GM21360 (cell line): ENCODE measurements at regions not wholly inside any gene's neighbourhood (a gene's known extent, or its start where the extent isn't known, plus 50 kb on each side); places are given as distances from the start of the nearest gene placed in this dataset.

Experiments used
- ATAC-seq: cut with Tn5 transposase; IDR thresholded peaks from one replicate; pipeline ENCODE4 v1.9.1; 2021; ENCODE audit warnings: mild to moderate bottlenecking, moderate library complexity; ENCODE audit not compliant: unreplicated experiment

GRCh38 chrX:107560041-107560440 is 68.3 kb upstream of the PRPS1 start:
- no peak for ATAC-seq

DNA sequence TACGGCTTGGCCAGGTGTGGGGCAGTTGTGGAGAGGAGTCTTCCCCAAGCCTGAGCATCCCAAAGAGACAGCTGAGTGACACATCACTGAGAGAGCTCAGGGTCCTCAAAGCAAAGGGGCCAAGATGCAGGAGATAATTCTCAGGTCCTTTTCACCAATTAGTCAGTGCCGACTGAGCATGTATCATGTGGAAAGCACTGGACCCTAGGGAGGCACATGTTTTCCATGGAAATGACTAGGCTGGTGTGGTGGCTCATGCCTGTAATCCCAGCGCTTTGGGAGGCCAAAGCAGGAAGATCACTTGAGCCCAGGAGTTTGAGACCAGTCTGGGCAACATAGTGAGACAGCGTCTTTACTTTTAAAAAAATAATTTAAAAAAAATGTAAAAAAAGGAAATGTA is 67.3 kb upstream of the PRPS1 start:
- no peak for ATAC-seq

DNA sequence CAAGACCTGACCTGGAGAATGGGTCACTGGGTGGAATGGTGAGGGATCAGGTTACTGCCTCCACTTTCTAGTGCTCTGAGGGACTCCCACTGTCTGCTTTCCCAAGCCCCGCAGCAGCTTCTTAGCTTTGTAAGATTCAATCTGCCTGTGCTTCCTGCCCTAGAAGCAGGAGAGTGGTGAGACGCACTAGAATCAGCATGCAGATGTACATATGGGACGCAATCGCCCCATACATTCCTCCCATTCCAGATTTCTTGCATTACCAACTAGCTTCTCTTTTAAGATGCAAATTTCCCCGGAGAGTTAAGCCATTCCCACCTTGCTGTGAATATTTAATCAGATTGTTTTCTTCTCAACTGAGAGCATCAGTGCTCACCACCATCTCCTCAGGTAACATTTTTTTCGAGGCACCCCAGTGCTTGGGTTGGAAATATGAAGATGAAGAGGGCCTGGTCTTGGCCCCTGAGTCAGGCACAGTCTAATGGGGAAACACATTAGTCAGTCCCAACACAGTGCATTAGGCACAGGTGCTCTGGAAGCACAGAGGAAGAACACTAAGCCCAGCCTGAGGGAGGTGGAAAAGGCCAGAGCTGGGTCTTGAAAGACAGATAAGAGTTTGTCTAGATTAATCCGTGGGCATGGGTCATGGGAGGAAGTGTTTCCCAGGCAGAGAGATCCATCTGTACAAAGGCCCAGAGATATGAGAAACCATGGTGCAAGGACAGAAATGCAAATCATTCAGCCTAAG is 66.7 kb upstream of the PRPS1 start:
- no peak for ATAC-seq

DNA sequence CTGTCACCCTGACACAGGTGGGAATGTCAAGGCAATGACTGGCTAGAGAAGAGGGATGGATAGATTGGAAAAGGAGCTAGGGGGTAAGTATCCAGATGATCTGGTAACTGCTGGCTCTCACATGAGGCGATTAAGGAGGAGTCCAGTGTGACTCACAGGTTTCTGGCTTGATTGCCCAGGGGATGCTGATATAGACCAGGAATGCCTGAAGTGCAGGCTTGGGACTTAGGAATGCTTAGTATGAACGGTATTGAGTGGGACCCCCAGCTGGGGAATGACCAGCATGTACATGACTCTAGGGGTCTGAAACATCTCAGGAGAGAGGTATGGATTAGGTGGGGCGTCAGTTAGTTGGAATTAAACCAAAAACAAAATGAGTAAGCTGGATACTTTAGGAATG is 65.8 kb upstream of the PRPS1 start:
- no peak for ATAC-seq

DNA sequence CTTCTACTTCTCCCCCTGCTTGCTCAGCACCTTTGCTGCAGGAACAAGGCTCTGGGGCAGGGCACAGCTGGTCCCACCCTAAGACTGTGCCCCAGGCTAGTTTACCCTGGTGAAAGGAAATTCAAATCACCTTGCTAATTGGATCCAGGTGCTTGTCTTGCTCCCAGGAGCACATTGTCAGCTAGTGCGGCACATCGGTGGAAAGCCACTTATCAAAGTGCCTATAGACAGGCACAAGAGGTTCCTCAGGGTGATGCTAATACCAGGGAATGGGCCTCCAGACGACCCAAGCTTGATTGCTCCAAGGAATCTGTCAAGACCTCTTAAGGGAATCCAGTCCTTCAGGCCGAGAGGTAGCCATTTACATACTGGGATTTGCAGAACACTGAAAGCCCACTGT is 64.5 kb upstream of the PRPS1 start:
- ATAC-seq, result no peak

DNA sequence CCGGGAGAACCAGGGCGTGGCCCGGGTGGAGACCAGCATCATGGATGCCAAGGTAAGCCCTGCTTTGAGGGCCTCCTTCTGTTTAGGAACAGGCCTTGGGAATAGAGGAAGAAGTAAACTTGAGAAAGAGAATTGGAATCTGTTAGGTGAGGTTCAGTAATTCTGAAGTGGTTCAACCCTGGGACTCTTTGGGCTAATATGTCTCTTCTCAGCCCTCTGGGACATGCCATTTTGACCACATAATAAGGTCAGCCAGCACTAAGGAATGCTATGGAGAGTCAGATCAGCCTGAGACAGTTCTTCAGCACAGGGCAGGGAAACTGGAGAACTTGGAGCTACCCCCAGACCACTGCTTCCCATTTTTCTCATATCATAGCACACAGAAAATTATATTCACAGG is 63.3 kb upstream of the PRPS1 start:
- no peak for ATAC-seq

- no peak for ATAC-seq
These were observed 62.2 kb upstream of the PRPS1 start for GRCh38 chrX:107565931-107566603.

- ATAC-seq, result no peak
These were observed 61.6 kb upstream of the PRPS1 start for GRCh38 chrX:107566604-107567262.

- ATAC-seq, result no peak
These were observed 60.9 kb upstream of the PRPS1 start for GRCh38 chrX:107567370-107567769.

- ATAC-seq, result no peak
These were observed 56.9 kb upstream of the PRPS1 start for GRCh38 chrX:107571296-107571998.

DNA sequence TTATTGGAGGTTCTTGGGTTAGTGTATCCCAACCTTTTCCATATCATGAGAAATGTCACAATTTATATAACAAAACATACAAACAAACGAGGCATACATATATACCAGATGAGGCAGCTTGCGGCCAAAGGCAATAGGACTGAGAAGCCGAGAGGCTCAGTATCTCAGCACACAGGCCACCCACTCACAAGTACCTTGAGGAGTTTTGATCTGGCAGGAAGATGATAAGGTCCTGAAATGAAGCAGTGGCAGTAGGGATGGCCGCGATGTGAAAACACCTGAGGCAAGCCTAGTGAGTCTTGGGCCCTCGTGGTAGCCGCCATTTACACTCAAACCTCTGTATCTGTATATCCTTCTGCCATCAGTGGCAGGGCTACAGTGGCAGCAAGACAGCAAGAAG is 55.3 kb upstream of the PRPS1 start:
- ATAC-seq, result no peak

DNA sequence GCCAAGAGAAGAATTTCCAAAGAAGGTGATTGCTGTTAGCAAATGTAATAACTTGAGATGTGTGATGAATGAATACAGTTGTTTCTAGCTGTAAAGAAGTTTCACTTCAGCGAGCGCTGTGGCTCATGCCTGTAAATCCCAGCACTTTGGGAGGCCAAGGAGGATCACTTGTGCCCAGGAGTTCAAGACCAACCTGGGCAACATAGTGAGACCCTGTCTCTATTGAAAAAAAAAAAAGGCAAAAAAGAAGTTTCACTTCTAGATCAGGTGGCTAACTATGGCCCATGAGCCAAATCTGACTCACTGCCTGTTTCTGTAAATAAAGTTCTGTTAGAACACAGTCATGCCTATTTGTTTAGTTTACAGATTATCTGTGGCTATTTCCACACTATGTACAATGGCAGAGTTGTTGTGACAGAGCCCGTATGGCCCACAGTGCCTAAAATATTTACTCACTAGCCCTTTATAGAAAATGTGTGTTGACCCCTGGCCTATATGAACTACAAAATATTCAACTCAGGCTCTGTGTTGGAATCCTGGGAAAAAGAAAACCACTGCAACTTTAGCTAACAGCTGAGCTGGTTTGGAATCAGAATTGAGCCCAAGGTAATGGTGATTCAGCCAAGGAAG is 54.1 kb upstream of the PRPS1 start:
- ATAC-seq, result no peak

DNA sequence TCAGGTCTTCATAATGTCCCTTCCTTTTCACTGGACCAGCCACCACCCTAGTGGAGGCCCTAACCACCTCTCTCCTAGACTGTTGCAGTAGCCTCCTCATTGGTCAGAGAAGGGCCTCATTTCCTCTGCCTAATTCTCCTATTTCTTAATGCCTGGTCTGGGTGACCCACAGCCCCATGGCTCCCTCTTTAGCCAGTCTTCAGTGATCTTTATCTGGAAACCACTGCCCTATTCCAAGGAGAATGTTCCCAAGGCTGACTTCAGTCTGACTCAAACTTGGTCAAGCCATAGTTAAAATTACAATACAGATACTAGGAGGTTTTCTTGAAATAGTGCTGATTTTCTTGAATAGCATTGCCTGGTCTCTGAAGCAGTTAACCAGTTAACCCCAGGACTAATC is 53.6 kb upstream of the PRPS1 start:
- no peak for ATAC-seq

GRCh38 chrX:107576392-107576791 is 51.9 kb upstream of the PRPS1 start:
- ATAC-seq, result no peak

GRCh38 chrX:107576841-107577240 is 51.5 kb upstream of the PRPS1 start:
- peak; percentile 73 for ATAC-seq

DNA sequence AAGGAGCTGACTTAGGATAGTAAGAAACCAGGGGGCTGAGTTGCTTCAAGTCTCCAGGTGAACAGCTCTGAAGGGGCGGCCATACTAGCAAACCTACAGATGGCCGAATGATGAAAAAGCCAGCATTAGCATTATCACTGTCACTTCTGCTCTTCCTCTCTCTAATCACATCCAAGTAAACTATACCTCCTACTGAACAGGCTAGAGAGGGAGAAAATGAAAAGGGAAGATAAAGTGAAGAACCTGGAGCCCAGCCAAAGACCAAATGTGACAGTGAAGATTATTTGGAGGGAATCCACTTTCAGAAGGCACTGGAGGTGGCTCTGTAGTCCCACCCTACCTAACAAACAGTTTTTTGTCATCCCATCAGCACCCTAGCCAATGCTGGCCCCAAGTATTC is 50.4 kb upstream of the PRPS1 start:
- ATAC-seq, result no peak
